ENCODE measurements at regions not wholly inside any gene's neighbourhood (a gene's known extent, or its start where the extent isn't known, plus 50 kb on each side); places are given as distances from the start of the nearest gene placed in this dataset.

DNA sequence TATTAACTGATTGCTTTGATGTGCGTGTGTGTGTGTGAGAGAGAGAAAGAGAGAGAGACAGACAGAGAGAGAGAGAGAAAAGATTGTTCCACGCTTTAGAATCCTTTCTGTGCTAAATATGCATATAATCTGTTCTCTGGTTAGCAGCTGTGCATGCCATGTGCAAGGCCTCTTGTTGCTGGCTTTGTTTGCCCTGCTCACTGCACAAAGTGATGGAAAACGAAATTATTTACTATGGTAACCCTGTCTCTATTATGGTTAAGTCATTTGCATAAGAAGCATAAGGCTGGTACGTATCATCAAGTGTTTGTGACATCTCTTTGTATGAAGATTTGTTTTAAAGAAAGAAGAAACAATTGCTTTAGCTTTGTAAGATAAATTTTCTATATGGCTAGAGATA, 190.2 kb upstream of the POF1B start:
- intact Hi-C loops (cut with micrococcal nuclease) (no loop called here), in situ Hi-C loops (cut with MboI) (no loop called here)
- no peaks in the 10 kb centered on the region for H3K79me2 ChIP-seq (ENCODE audit: control insufficient read depth, insufficient read depth, low read length)
- H3K4me3 ChIP-seq = no peak overlapping the region
- ChIA-PET POLR2A (no interaction called here), CTCF (ENCODE audit: low intra/inter-chr PET ratio) (no interaction called here)
- no peaks in the 10 kb centered on the region for H3K4me1 ChIP-seq (replicated peaks in 1 of 2; ENCODE audit: control insufficient read depth in 2 of 2, insufficient read depth in 2 of 2, low read length in 2 of 2)
- H4K20me1 ChIP-seq (replicated peaks; ENCODE audit: control insufficient read depth, insufficient read depth, low read length) = no peaks in the 10 kb centered on the region
- H3K9me1 ChIP-seq (ENCODE audit: control insufficient read depth, insufficient read depth, low read length) = no peaks in the 10 kb centered on the region
- no peak overlapping the region for H3K4me2 ChIP-seq (ENCODE audit: insufficient read depth, low read length)
- no peak overlapping the region for H3K27ac ChIP-seq (ENCODE audit: extremely low read depth, low read depth, low read length)
- DNase-seq (ENCODE audit: extremely low read depth in 1 of 4, low spot score in 3 of 4) = no peak
- no peak overlapping the region for H2AFZ ChIP-seq (ENCODE audit: low read depth, low read length)
- 0% methylated on average over 3 of the region's 4 CpGs for WGBS (ENCODE audit: insufficient coverage, low coverage, missing lambda C conversion rate)
- ATAC-seq = no peak
- no peak overlapping the region for H3K9ac ChIP-seq (ENCODE audit: insufficient read depth in 1 of 2, low read depth in 2 of 2, low read length in 2 of 2)
- no peaks in the 10 kb centered on the region for H3K27me3 ChIP-seq (ENCODE audit: control insufficient read depth in 2 of 2, insufficient read depth in 2 of 2, low read length in 2 of 2)
- TF ChIP-seq OTX1 (CRISPR knock-in tag; IDR thresholded peaks at IDR 0.05) = no peak
- no peak for TF ChIP-seq RCOR1 (IDR thresholded peaks at IDR 0.05; ENCODE audit: borderline replicate concordance in 1 of 2, low read depth in 2 of 2, low read length in 2 of 2)
- TF ChIP-seq MAFK (IDR thresholded peaks at IDR 0.05; ENCODE audit: low read length) = no peak
- no peak for TF ChIP-seq ZNF436 (CRISPR knock-in tag; IDR thresholded peaks at IDR 0.05)
- no peak for TF ChIP-seq THAP7 (CRISPR knock-in tag; IDR thresholded peaks at IDR 0.05)
- TF ChIP-seq POLR2A (conservative IDR thresholded peaks at IDR 0.05) = no peak
- TF ChIP-seq PREB (CRISPR knock-in tag; IDR thresholded peaks at IDR 0.05) = no peak
- TF ChIP-seq C11orf30 (IDR thresholded peaks at IDR 0.05; ENCODE audit: low read depth) = no peak
- TF ChIP-seq THAP12 (CRISPR knock-in tag; IDR thresholded peaks at IDR 0.05) = no peak
- H3K36me3 ChIP-seq (ENCODE audit: control insufficient read depth, insufficient read depth, low read length) = no peaks in the 10 kb centered on the region
- FAIRE-seq = no peak
- no TSS peak for BruUV-seq (replicated peaks)
- H3K9me3 ChIP-seq (replicated peaks; ENCODE audit: control insufficient read depth, insufficient read depth, low read depth, low read length) = no peaks in the 10 kb centered on the region

Data from K562 (cell line).